DMS53 (cell line): ENCODE measurements at regions not wholly inside any gene's neighbourhood (a gene's known extent, or its start where the extent isn't known, plus 50 kb on each side); places are given as distances from the start of the nearest gene placed in this dataset.
"Not testable (repeated sequence)": the region's sequence is repeated elsewhere in the genome, so short reads cannot be mapped to it uniquely, and the experiment has no call there.

Source experiments
- DNase-seq: peaks from one replicate; lab custom pipeline; 2025; lab: John Stamatoyannopoulos, UW

DNA sequence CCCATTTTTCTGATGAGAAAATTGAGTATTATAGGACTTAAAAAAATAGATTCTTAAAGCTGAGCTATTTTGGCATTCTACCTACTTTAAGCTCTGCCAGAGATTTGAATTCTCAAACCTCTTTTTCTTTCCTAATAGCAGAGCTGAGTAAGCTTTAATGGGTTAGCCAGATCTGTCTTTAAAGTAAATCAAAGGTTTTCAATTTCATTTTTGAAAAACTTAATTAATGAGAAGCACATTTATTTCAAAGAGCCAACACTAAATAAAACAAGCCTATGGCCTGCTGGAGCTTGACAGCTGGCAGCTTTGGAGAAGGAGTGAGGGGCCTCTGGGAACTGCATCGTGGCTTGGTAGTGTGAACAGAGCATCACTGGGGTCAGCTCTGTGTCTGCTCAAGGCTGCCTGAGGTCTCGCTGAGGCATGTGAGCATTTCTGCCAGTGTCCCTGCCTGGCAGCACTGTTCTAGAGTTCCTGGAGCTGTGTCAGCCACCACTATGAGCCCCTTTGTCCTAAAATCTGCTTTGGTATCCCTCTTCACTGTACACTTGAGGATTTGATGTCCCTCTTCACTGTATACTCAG, 50.4 kb upstream of the PRSS23 start:
- DNase-seq = no peak

DNA sequence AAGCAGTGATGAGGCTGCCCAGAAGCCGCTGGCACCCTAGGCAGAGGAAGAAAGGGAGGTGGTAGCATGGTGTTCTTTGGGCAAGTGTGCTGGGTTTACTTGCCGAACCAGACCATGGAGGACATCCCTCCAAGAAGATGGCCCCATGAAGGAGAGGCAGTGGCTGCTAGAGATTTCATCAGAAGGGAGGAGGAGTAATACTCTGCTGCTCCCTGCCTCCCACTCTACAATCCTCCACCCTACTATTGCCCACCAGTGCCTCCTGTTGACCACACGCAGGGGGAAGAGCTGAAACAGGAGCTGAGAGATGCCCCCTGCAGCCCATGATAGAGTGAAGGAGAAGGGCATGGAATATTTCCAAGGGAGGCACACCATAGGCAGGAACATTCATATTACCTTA, 51.0 kb upstream of the PRSS23 start:
- DNase-seq = peak; percentile 30

DNA sequence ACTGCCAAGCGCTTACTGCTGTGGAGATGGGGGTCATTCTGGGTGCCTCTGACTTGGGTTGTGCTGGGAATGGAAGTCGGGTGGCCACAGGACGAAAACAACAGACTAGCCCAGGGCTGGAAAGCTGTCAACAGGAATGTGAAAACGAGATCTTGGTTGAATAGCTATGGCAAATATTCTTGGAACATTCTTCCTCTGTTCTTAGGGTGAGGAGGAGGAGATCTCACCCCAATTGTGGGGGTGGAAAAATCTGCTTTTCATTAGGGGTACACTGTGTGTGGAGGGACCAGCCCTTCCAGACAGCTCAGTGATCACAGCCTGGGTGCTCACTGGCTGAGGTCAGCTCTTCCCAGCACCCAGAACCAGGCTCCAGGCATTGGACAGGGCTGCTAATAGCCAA, 52.0 kb upstream of the PRSS23 start:
- no peak for DNase-seq

DNA sequence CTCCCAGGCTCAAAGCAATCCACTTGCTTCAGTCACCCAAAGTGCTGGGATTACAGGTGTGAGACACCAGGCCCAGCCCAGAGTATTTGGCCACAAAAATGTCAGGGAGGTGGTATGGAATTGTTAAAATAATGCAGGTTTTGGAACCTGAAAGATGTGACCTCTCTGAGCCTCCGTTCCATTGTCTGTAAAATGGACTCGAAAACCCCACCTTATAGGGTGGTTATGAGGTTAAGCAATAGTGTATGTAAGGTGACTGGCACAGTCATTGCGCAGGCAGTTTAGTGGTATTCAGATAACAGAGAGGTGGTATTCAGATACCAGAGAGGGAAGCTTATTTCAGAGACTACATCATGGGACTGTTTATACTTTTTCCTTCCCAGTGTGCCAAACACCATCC, 52.5 kb upstream of the PRSS23 start:
- DNase-seq = no peak

DNA sequence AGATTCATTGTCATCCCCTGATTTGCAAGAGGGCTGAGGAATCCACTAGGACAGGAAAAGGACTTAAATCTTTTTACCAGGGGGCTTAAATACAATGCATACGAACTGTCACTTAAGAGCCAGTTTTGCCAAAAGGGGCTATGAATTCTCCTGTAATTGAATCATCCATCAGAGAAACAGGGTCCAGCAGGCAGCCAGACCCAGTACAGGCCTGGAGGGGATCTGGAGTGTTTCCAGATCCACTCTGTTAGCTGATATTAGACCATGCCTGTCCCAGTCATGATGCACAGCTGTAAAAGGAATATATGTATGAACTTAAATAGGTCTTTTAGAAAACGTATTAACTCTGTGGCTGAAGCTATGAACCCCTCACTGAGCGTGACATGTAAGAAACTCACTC, 53.8 kb upstream of the PRSS23 start:
- no peak for DNase-seq

DNA sequence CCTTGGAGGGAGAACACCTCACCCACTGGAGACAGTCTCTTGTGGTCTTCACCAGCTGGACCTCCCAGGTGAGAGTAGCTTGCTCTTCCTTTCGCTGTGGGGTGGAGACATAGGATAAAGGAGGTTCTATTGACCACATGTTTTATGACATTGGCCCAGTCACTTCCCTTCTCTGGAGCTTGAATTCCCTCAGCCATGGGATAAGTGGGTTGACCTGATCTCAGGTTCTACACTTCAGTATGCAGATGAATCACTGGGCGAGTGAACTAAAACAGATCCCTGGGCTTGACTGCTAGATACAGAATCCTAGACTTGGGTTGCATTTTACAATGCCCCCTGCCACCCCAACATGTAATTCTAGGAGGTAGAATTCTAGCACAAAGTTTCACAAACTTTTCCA, 54.8 kb upstream of the PRSS23 start:
- peak; percentile 53 for DNase-seq

DNA sequence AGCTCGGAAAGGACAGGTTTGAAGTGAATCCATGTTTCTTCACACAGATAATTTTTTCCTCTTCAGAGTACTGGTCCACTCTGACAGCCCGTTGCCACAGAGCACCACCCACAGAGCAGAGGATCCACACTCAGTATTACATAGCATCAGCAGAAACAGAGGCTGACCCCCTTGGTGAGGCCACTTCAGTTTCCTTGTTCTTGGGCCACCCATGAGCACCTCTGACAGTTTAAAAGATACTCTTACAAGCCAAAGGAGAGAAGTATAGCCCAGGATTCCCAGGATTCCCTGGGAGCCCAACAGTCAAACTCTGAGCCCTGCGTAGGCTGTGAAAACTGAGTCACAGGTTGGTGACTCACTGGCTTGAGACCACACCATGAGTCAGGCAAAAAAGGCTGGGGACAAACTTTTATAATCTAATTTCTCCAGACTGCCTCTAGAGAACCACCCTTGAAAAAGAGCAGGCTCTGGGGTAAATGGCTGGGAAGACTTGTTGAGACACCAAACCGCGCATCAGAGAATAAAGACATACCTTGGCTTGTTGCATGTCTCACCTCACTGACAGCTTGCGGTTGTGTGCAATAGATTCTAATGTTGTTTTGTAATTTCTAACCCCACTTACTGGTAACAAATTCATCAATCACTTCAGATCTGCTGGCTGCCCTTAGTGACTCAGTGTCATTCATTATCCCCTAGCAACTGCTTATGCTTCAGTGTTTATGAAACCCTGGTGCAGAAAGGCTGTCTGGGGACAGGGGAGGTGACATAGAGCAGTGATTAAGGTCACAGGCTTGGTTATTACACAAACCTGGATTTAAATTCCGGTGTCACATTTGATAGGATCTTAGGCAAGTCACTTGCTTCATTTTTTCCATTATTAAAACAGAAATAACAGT, 56.9 kb upstream of the PRSS23 start:
- DNase-seq = peak; percentile 86

DNA sequence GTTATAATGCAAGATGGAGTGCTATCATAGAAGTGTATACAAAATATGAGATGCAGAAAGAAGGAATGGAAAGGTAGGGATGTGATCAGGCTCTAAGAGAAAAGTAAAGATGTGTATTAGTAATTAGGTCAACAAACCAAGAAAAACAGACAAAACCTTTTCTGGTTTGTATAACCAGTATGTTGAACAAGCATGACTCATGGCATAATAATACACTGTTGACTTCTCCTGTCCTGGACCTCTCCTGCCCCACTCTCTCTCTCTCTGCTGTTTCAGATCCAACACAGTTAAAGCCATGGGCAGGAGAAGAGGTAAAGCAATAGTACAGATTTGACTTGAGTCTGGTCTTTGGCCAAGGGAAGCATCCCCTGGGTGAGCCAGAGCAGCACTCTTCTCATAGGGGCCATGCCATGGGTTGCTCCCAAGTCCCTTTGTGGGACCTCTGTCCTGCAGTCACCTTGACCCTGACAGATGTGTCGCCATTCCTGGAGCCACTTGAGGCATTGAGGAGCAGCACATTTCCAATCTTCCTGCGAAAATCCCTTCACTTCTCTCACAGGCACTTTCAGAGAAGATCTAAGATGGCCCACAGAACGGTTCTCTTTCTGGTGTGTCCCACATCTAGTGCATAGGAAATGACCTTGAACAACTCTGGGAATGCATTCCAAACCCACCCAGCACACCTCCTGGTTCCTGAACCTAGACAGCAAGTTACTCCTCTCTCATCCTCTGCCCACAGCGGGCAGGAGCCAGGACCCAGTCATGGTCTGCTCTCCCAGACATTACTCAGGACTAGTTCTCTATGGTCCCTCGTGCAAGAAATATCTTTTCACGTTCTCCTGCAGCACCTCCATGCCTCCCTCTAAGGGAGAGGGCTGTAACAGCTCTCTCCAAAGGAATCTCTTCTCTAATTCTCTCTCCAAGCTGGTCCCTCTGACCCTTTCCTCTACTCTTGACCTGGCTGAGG, 58.2 kb upstream of the PRSS23 start:
- DNase-seq = peak; percentile 98

DNA sequence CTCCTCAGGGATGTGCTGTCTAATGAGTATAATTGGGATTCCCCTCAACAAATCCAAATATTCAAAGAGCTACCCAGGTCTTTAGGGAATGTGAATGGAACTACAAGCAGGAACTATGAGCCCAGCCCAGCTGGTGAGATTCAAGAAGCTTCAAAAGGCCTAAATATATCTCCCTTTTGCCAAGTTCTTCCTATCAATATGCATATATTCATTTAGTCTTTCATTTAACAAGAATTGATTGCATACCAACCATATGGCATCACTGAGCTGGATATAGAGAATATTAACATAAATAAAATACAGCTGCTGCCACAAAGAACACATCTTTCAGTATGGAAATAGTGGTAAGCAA, 58.9 kb upstream of the PRSS23 start:
- no peak for DNase-seq

DNA sequence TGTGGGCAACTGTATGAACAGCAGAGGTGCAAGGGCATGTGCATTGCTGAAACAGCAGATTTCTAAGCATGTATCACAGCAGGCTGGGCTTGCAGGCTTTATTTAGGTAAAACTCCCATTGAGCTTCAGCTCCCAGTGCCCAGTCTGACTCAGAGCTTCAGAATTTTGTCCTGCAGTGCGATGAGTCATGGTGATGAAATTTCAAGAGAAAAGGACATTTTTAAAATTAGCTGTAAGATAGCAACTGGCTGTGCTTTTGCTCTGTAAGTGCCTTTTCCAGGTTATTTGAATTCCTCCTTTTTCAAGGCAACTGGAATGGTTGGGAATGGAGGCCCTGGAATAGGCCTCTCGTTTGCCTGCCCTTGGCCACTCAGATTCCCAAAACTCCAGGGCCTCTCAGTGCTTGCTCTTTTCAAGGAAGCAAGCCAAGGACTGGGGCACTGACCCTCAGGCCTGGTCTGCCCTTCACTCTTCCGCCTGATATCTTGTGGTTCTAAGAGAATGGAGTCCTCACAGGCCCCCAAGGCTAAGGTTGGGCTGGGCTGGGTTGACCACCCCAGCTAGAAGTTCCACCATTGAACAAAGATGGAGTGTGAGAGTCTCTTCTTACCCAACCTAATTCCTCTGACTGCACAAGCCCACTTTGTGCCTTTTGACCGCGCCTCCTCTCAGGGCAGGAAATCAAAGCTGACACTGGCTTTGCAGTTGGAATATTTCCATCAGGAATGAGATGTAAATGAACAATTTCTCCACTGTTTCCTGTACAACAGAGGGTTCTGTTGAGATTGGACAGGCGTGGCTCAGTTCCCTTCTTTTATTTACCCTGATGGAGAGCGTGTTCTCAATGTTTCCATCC, 59.5 kb upstream of the PRSS23 start:
- peak; percentile 91 for DNase-seq

DNA sequence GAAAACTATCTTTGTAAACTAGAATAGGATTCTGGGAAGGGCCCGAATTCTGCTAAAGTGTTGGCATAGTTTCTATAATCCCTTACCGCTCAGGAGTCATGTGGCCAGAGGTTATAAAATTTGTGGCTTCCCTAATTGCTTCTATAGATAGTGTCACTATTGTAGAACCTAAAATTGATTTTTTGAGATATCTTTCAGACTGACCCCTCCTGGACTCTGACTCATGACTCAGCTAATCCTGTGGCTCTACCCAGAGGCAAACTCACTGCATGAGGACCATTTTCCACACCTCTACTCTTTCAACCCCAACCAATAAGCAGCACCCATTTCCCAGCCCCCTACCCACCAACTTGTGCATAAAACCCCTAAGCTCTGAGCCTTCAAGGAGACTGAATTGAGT, 61.8 kb upstream of the PRSS23 start:
- DNase-seq = no peak

DNA sequence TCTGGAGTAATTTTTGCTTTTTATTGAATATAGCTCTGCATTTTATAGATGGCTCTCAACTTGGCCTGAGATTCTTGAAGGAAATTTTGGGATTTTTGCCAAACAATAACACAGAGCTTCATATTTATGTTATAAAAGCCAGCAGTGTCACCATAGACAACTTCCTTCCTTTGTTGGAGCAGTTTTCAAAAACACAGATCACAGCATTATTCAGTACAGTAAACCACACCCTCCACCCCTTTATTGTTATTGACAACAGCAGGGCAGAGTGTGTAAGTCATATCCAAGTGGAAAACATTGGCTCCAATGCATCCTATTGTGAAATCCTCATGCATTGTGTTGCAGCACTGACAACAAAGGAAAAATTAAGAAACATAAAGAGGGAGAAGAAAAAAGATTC, 62.6 kb upstream of the PRSS23 start:
- DNase-seq = no peak

DNA sequence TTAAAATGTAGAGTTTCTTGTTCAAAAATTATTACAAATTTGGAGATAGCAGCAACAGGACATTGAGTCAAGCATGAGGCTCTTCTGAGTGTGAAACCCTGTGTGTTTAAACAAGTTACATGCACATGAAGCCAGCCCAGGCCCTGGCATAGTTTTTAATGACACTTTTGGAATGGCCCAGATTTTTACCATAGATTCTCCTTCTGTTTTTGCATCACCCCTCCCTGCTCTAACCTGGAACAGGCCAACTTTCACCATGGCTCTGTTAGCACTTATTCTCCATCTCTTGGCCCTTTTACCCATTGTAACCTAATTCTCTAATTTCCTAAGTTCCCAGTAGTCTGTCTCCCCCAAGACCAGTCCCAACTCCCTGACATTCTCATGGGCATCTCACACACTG, 63.1 kb upstream of the PRSS23 start:
- DNase-seq = no peak

DNA sequence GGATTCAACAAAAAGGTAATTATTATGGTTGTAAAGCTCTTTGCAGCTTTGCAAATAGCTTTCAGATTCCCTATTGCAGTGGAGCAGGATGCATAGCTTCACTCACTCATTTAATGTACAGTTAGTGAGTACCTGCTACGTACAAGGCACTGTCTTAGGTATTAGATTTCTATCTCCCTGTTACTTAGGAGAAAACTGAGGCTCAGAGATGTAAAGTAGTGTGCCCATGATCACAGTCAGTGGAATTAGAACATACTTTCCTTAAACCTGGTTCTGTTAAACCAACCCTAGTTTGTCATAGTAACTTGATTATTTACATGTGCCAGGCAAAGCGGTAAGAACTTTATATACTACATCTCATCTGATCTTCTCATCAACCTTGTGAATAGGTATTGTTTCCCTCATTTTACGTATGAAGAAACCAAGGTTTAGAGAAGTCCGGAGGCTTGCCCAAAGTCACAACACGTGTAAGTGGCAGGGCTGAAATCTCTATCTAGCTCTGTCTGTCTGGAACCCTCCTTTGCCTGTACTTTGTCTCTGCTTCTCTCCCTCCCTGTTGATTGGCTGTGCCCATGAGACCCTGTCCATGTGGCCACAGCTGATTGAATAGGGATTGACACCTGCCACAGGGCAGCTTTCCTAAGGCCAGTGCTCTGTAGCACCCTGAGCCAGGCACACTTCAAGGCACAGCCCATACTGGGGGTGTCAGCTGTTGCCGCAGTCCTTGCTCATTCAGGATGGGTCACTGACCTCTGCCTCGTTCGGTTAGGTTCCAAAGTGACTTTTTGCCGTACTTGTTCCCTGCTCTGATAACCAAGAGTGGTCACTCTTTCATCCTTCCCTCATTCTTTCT, 63.8 kb upstream of the PRSS23 start:
- DNase-seq = peak; percentile 42

DNA sequence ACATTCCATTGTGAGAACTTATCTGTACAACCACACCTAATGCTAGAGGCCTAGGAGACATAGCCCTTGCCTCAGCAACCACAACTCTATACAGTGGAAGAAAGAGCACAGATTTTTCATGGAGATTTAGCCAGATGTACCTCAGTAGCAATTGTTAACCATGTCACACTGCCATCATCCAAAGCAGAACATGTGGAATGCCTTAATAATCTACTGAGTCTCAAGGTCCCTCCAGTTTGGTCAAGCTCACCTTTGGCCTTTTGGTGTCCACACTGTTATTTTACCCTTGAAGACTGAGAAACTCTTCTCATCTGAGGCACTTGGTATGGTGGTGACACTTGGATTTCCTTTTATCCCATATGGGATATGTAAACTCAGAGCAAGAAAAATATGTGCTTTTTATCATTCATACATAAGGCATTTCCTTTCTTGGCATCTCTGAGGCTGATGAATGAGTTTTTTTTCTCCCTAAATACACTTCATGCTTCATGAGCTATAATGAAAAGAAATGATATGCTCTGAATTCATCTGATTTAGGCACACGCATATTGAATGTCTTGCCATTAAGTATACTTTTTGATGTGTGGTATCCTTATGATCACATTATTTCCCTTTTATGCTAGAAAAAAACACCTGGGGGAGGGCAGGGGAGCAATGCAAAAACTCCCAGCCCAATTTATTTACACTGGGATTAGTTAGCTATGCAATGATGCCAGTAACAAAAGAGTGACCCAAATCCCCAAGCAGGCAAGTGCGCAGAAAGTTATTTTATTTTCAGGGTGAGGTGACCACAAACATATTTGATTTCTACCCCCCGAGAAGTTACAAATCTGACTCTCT, 63.3 kb upstream of the ME3 start:
- DNase-seq = peak; percentile 63

DNA sequence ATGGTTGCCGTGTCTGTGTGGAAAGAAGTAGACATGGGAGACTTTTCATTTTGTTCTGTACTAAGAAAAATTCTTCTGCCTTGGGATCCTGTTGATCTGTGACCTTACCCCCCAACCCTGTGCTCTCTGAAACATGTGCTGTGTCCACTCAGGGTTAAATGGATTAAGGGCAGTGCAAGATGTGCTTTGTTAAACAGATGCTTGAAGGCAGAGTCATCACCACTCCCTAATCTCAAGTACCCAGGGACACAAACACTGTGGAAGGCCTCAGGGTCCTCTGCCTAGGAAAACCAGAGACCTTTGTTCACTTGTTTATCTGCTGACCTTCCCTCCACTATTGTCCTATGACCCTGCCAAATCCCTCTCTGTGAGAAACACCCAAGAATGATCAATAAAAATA, 60.3 kb upstream of the ME3 start:
- DNase-seq = not testable (repeated sequence)

DNA sequence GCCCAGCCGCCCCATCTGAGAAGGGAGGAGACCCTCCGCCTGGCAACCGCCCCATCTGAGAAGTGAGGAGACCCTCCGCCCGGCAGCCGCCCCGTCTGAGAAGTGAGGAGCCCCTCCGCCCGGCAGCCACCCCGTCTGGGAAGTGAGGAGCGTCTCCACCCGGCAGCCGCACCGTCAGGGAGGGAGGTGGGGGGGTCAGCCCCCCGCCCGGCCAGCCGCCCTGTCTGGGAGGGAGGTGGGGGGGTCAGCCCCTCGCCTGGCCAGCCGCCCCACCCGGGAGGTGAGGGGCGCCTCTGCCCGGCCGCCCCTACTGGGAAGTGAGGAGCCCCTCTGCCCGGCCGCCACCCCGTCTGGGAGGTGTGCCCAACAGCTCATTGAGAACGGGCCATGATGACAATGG, 59.9 kb upstream of the ME3 start:
- not testable (repeated sequence) for DNase-seq

DNA sequence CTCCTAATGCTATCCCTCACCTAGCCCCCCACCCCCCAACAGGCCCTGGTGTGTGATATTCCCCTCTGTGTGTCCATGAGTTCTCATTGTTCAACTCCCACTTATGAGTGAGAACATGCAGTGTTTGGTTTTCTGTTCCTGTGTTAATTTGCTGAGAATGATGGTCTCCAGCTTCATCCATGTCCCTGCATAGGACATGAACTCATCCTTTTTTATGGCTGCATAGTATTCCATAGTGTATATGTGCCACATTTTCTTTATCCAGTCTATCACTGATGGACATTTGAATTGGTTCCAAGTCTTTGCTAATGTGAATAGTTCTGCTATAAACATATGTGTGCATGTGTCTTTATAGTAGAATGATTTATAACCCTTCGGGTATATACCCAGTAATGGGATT, 57.2 kb upstream of the ME3 start:
- not testable (repeated sequence) for DNase-seq

DNA sequence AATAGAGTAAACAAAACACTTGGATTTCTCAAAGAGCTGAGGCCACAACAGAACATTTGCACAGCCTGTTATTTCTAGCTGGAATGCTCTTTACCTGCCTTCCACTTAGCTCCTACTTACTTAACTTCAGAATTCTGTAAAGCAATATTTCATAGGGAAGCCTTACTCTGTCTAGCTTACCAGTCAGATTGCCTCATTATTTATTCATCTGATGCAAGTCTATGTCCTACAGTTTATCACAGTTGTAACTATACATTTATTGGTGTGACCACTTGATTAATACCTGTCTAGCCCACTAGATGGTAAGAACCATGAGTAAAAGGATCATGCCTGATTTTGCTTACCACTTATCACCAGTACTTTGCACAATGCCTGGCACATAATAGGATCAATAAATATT, 56.1 kb upstream of the ME3 start:
- no peak for DNase-seq
